EH (cell line): ENCODE measurements at regions not wholly inside any gene's neighbourhood (a gene's known extent, or its start where the extent isn't known, plus 50 kb on each side); places are given as distances from the start of the nearest gene placed in this dataset.

ENCODE experiments used
- DNase-seq: peaks from one replicate; pipeline ENCODE4 v3.0.0-alpha.2; 2015; ENCODE audit warnings: low read depth

- DNase-seq: no peak
These were observed 409.2 kb upstream of the FGF13 start for GRCh38 chrX:139120760-139121159.

- no peak for DNase-seq
These were observed 402.2 kb upstream of the FGF13 start for GRCh38 chrX:139113708-139114107.

GRCh38 chrX:139112432-139112831, 400.9 kb upstream of the FGF13 start:
- no peak for DNase-seq

GRCh38 chrX:139106069-139106468, 394.6 kb upstream of the FGF13 start:
- no peak for DNase-seq

GRCh38 chrX:139094671-139095592, 383.4 kb upstream of the FGF13 start:
- no peak for DNase-seq

- DNase-seq: no peak
These were observed 381.7 kb upstream of the FGF13 start for GRCh38 chrX:139093201-139093600.

- no peak for DNase-seq
These were observed 380.4 kb upstream of the FGF13 start for GRCh38 chrX:139091878-139092277.

GRCh38 chrX:139091066-139091465, 379.5 kb upstream of the FGF13 start:
- DNase-seq: no peak

GRCh38 chrX:139086246-139086645, 374.7 kb upstream of the FGF13 start:
- no peak for DNase-seq

- DNase-seq: no peak
These were observed 373.9 kb upstream of the FGF13 start for GRCh38 chrX:139085404-139085803.

GRCh38 chrX:139083191-139083590, 371.7 kb upstream of the FGF13 start:
- no peak for DNase-seq

GRCh38 chrX:139081965-139082364, 370.4 kb upstream of the FGF13 start:
- DNase-seq: no peak

- no peak for DNase-seq
These were observed 368.3 kb upstream of the FGF13 start for GRCh38 chrX:139079789-139080188.

GRCh38 chrX:139078761-139079280, 367.3 kb upstream of the FGF13 start:
- no peak for DNase-seq

GRCh38 chrX:139078342-139078741, 366.8 kb upstream of the FGF13 start:
- DNase-seq: no peak

GRCh38 chrX:139077281-139078250, 366.0 kb upstream of the FGF13 start:
- DNase-seq: no peak

GRCh38 chrX:139063364-139063763, 351.8 kb upstream of the FGF13 start:
- no peak for DNase-seq

GRCh38 chrX:139058831-139059495, 347.4 kb upstream of the FGF13 start:
- DNase-seq: no peak

- DNase-seq: no peak
These were observed 340.9 kb upstream of the FGF13 start for GRCh38 chrX:139052461-139052860.

- no peak for DNase-seq
These were observed 337.9 kb upstream of the FGF13 start for GRCh38 chrX:139049465-139049864.

- no peak for DNase-seq
These were observed 333.2 kb upstream of the FGF13 start for GRCh38 chrX:139044680-139045079.

GRCh38 chrX:139039041-139039440, 327.5 kb upstream of the FGF13 start:
- DNase-seq: no peak
